Mucosa of descending colon (tissue), 3 donors: ENCODE measurements at regions not wholly inside any gene's neighbourhood (a gene's known extent, or its start where the extent isn't known, plus 50 kb on each side); places are given as distances from the start of the nearest gene placed in this dataset.

Experiments
- ATAC-seq: fragments of 200-7000 bp; cut with Tn5 transposase; one replicate; pipeline ENCODE4 v1.9.1; 2020; ENCODE audit warnings: mild to moderate bottlenecking, moderate library complexity
- DNase-seq, 3 donors: peaks; one replicate each; pipeline ENCODE4 v3.0.0-alpha.2; 2020
- H3K36me3 ChIP-seq: fragments of 200-600 bp; one replicate; pipeline ENCODE4 v1.8.0; 2021; ENCODE audit warnings: low read depth, mild to moderate bottlenecking
- H3K4me1 ChIP-seq: fragments of 200-600 bp; one replicate; pipeline ENCODE4 v1.8.0; 2021; ENCODE audit warnings: low read depth, mild to moderate bottlenecking
- H3K4me3 ChIP-seq: fragments of 200-600 bp; one replicate; pipeline ENCODE4 v1.8.0; 2021; ENCODE audit warnings: mild to moderate bottlenecking
- H3K9me3 ChIP-seq: fragments of 200-600 bp; one replicate; pipeline ENCODE4 v1.8.0; 2021; ENCODE audit warnings: mild to moderate bottlenecking
- intact Hi-C, 2 donors: fragments of 100-400 bp; cut with DNase I in 1 of 2; cut with micrococcal nuclease in 1 of 2; formaldehyde crosslinking; loops; one replicate each; pipeline versions ENCODE4 v1.11.0 to v1.11.1; 2022; cut with DNase I, micrococcal nuclease
- TF ChIP-seq, protein P1 (sequence below): fragments of 200-600 bp; IDR thresholded peaks from one replicate; pipeline ENCODE4 v1.8.0; 2022; ENCODE audit warnings: antibody characterized with exemption, mild to moderate bottlenecking
- donor health status: DM: no; HTN: no; CAD: no; lungs with moderate emphysema.
- donor health status: DM: no; HTN: no; CAD: no.
- donor health status: DM: no; HTN: yes; CAD: no.

- ATAC-seq (no peak), DNase-seq (no peak)
- no peaks in the 10 kb centered on the region for H3K9me3 ChIP-seq
- intact Hi-C loops = no loop called here
- no peaks in the 10 kb centered on the region for H3K36me3 ChIP-seq
- TF ChIP-seq, protein P1, sequence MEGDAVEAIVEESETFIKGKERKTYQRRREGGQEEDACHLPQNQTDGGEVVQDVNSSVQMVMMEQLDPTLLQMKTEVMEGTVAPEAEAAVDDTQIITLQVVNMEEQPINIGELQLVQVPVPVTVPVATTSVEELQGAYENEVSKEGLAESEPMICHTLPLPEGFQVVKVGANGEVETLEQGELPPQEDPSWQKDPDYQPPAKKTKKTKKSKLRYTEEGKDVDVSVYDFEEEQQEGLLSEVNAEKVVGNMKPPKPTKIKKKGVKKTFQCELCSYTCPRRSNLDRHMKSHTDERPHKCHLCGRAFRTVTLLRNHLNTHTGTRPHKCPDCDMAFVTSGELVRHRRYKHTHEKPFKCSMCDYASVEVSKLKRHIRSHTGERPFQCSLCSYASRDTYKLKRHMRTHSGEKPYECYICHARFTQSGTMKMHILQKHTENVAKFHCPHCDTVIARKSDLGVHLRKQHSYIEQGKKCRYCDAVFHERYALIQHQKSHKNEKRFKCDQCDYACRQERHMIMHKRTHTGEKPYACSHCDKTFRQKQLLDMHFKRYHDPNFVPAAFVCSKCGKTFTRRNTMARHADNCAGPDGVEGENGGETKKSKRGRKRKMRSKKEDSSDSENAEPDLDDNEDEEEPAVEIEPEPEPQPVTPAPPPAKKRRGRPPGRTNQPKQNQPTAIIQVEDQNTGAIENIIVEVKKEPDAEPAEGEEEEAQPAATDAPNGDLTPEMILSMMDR = no peak
- H3K4me3 ChIP-seq = no peak overlapping the region
- H3K4me1 ChIP-seq = no peaks in the 10 kb centered on the region
Observed at GRCh38 chr2:34549710-34550345, 950.7 kb upstream of the FAM98A start.

GRCh38 chr2:34547900-34548299, 948.8 kb upstream of the FAM98A start:
- no peak for DNase-seq
- no peak for ATAC-seq
- H3K9me3 ChIP-seq = no peaks in the 10 kb centered on the region
- no peaks in the 10 kb centered on the region for H3K4me1 ChIP-seq
- H3K36me3 ChIP-seq = no peaks in the 10 kb centered on the region
- no peak overlapping the region for H3K4me3 ChIP-seq
- TF ChIP-seq, protein P1 = no peak
- intact Hi-C loops = no loop called here

- intact Hi-C loops = no loop called here
- no peaks in the 10 kb centered on the region for H3K9me3 ChIP-seq
- TF ChIP-seq, protein P1 = no peak
- no peaks in the 10 kb centered on the region for H3K4me1 ChIP-seq
- ATAC-seq = no peak
- DNase-seq = no peak
- no peak overlapping the region for H3K4me3 ChIP-seq
- H3K36me3 ChIP-seq = no peaks in the 10 kb centered on the region
Observed at GRCh38 chr2:34547340-34547739, 948.2 kb upstream of the FAM98A start.

DNA sequence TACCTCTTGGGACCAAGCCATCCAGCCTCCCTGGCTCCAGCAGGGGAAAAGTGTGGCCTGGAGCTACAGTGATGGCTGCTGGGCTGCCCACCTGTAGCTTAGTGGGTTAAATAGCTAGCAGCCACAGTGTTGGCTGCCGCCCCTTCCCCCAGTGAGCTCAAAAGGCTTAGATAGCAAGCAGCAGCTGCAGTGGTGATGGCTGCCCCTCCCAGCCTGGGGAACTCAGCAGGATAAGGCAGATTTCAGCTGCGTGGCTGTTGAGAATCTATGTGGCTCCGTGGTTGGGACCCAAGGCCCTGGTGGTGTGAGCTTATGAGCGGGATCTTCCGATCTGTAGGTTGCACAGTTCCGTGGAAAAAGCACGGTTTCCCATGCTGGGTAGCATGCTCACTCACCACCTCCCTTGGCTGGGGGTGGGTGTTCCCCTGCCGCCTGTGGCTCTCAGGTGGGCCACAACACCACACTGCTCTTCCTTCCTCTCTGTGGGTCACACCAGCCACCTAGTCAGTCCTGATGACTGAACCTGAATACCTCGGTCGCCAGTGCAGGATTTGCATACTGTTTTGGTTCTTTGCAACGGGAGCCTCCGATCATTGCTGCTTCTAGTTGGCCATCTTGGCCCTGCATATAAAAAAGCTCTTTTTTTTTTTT, 946.5 kb upstream of the FAM98A start:
- Histone ChIP-seq H3K36me3 (no peaks in the 10 kb centered on the region), H3K4me1 (no peaks in the 10 kb centered on the region), H3K4me3 (no peak overlapping the region), H3K9me3 (no peaks in the 10 kb centered on the region)
- intact Hi-C loops = no loop called here
- no peak for ATAC-seq
- no peak for DNase-seq
- TF ChIP-seq, protein P1 = no peak

DNA sequence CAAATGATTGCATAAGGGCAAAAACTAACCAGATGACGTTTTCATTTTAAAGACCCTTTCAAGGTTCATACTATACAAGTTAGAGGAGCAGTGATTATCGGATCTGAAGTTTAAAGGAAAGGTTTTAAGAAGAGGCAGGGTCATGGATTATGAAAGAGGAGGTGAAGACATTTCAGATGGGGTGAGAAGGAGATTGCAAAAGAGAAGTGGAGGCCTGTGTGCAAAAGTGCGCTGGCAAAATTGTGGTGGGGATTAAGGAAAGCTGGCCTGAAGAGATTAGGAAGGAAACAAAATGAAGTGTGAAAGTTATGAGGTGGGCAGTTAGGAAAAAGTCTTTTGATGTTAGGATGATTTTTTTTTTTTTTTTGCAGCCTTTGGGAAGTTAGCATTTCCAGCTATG, 935.7 kb upstream of the FAM98A start:
- TF ChIP-seq, protein P1 = no peak
- ATAC-seq = no peak
- DNase-seq = no peak
- intact Hi-C loops = no loop called here
- H3K4me3 ChIP-seq = no peak overlapping the region
- no peaks in the 10 kb centered on the region for H3K36me3 ChIP-seq
- H3K4me1 ChIP-seq = no peaks in the 10 kb centered on the region
- peaks cover 2% of the 10 kb centered on the region for H3K9me3 ChIP-seq
